Fibroblast of lung (primary cell): ENCODE measurements at regions not wholly inside any gene's neighbourhood (a gene's known extent, or its start where the extent isn't known, plus 50 kb on each side); places are given as distances from the start of the nearest gene placed in this dataset.
A peak's percentile ranks its signal among the peaks of the same experiment; 100 is the strongest.

ENCODE experiments used
- DNase-seq, 2 donors: peaks; one replicate each; pipeline versions ENCODE4 v3.0.0 to v3.0.0-alpha.2; 2010; ENCODE audit warnings: low read depth in 2 of 2
- H2AFZ ChIP-seq: 2 replicates; pipeline ENCODE4 v1.5.1; 2012; ENCODE audit warnings: low read length, control low read depth, inconsistent platforms
- H3K27ac ChIP-seq: 2 replicates; pipeline ENCODE4 v1.5.1; 2011; ENCODE audit warnings: low read length, control low read depth; ENCODE audit not compliant: insufficient read depth
- H3K27me3 ChIP-seq: 2 replicates; pipeline ENCODE4 v1.5.1; 2011; ENCODE audit warnings: mild to moderate bottlenecking, low read length; ENCODE audit not compliant: control insufficient read depth, insufficient read depth
- H3K36me3 ChIP-seq: 2 replicates; pipeline ENCODE4 v1.5.1; 2011; ENCODE audit warnings: low read length; ENCODE audit not compliant: control insufficient read depth, insufficient read depth
- H3K4me1 ChIP-seq: 2 replicates; pipeline ENCODE4 v1.5.1; 2011; ENCODE audit warnings: low read length; ENCODE audit not compliant: control insufficient read depth, insufficient read depth; ENCODE audit errors: extremely low read depth
- H3K4me2 ChIP-seq: 2 replicates; pipeline ENCODE4 v1.5.1; 2011; ENCODE audit warnings: low read length, control low read depth; ENCODE audit not compliant: insufficient read depth; ENCODE audit errors: extremely low read depth
- H3K4me3 ChIP-seq, 4 experiments: fragments of 200-600 bp in 1 of 4; sonication (generic) in 1 of 4; replicated peaks in 1 of 4; 2 replicates each; pipeline ENCODE4 v1.5.1; 2011 to 2016; ENCODE audit warnings: low read length in 4 of 4, low read depth in 3 of 4, mild to moderate bottlenecking in 3 of 4, control low read depth in 2 of 4, inconsistent platforms in 1 of 4, mixed read lengths in 1 of 4; ENCODE audit not compliant: insufficient read depth in 1 of 4; ENCODE audit errors: control extremely low read depth in 1 of 4
- H3K79me2 ChIP-seq: 2 replicates; pipeline ENCODE4 v1.5.1; 2012; ENCODE audit warnings: mild to moderate bottlenecking, low read length, inconsistent platforms; ENCODE audit not compliant: control insufficient read depth, insufficient read depth
- H3K9ac ChIP-seq: 2 replicates; pipeline ENCODE4 v1.5.1; 2011; ENCODE audit warnings: mild to moderate bottlenecking, low read length, control low read depth; ENCODE audit not compliant: insufficient read depth
- H3K9me3 ChIP-seq: 2 replicates; pipeline ENCODE4 v1.5.1; 2012; ENCODE audit warnings: low read depth, low read length; ENCODE audit not compliant: control insufficient read depth, insufficient read depth
- H4K20me1 ChIP-seq: 2 replicates; pipeline ENCODE4 v1.5.1; 2011; ENCODE audit warnings: low read length; ENCODE audit not compliant: control insufficient read depth, insufficient read depth; ENCODE audit errors: extremely low read depth
- EZH2 ChIP-seq: IDR thresholded peaks from 2 replicates; pipeline ENCODE4 v1.5.1; 2012; ENCODE audit warnings: low read length, control low read depth, mild to moderate bottlenecking; ENCODE audit errors: missing control alignments
- TF ChIP-seq, protein P1 (sequence below), 2 donors: IDR thresholded peaks in 1 of 2; conservative IDR thresholded peaks in 1 of 2; 1 replicate in 1 of 2; 2 replicates in 1 of 2; pipeline ENCODE4 v1.5.1; 2011 to 2012; ENCODE audit warnings: low read length in 2 of 2, control low read depth in 1 of 2, inconsistent platforms in 1 of 2, low read depth in 1 of 2, mild to moderate bottlenecking in 1 of 2

- no peak for TF ChIP-seq EZH2
- TF ChIP-seq, protein P1, sequence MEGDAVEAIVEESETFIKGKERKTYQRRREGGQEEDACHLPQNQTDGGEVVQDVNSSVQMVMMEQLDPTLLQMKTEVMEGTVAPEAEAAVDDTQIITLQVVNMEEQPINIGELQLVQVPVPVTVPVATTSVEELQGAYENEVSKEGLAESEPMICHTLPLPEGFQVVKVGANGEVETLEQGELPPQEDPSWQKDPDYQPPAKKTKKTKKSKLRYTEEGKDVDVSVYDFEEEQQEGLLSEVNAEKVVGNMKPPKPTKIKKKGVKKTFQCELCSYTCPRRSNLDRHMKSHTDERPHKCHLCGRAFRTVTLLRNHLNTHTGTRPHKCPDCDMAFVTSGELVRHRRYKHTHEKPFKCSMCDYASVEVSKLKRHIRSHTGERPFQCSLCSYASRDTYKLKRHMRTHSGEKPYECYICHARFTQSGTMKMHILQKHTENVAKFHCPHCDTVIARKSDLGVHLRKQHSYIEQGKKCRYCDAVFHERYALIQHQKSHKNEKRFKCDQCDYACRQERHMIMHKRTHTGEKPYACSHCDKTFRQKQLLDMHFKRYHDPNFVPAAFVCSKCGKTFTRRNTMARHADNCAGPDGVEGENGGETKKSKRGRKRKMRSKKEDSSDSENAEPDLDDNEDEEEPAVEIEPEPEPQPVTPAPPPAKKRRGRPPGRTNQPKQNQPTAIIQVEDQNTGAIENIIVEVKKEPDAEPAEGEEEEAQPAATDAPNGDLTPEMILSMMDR (conservative IDR thresholded peaks at IDR 0.05 in 1 of 2, IDR thresholded peaks at IDR 0.05 in 1 of 2; ENCODE audit: low read depth in 1 of 2, low read length in 2 of 2) = no peak
- Histone ChIP-seq H3K4me1 (no peaks in the 10 kb centered on the region), H3K4me3 (no peak overlapping the region), H3K27ac (no peak overlapping the region), H3K27me3 (no peaks in the 10 kb centered on the region), H3K79me2 (no peaks in the 10 kb centered on the region), H4K20me1 (no peaks in the 10 kb centered on the region), H3K4me2 (no peak overlapping the region), H3K9me3 (no peaks in the 10 kb centered on the region), H3K36me3 (no peaks in the 10 kb centered on the region), H3K9ac (no peak overlapping the region), H2AFZ (no peak overlapping the region)
- no peak for DNase-seq
Observed at GRCh38 chr7:42534441-42534840, 297.4 kb upstream of the GLI3 start.

GRCh38 chr7:42527004-42527403, 290.0 kb upstream of the GLI3 start:
- H3K9me3 ChIP-seq = no peaks in the 10 kb centered on the region
- H4K20me1 ChIP-seq = no peaks in the 10 kb centered on the region
- no peak overlapping the region for H3K9ac ChIP-seq
- H3K27ac ChIP-seq = no peak overlapping the region
- no peaks in the 10 kb centered on the region for H3K79me2 ChIP-seq
- H3K4me1 ChIP-seq = no peaks in the 10 kb centered on the region
- no peaks in the 10 kb centered on the region for H3K27me3 ChIP-seq
- no peak for TF ChIP-seq EZH2
- TF ChIP-seq, protein P1 (conservative IDR thresholded peaks at IDR 0.05 in 1 of 2, IDR thresholded peaks at IDR 0.05 in 1 of 2; ENCODE audit: low read depth in 1 of 2, low read length in 2 of 2) = no peak
- DNase-seq = peak in 1 of 2 donors; percentile 25
- no peak overlapping the region for H3K4me3 ChIP-seq
- H3K36me3 ChIP-seq = no peaks in the 10 kb centered on the region
- H3K4me2 ChIP-seq = no peak overlapping the region
- no peak overlapping the region for H2AFZ ChIP-seq

DNA sequence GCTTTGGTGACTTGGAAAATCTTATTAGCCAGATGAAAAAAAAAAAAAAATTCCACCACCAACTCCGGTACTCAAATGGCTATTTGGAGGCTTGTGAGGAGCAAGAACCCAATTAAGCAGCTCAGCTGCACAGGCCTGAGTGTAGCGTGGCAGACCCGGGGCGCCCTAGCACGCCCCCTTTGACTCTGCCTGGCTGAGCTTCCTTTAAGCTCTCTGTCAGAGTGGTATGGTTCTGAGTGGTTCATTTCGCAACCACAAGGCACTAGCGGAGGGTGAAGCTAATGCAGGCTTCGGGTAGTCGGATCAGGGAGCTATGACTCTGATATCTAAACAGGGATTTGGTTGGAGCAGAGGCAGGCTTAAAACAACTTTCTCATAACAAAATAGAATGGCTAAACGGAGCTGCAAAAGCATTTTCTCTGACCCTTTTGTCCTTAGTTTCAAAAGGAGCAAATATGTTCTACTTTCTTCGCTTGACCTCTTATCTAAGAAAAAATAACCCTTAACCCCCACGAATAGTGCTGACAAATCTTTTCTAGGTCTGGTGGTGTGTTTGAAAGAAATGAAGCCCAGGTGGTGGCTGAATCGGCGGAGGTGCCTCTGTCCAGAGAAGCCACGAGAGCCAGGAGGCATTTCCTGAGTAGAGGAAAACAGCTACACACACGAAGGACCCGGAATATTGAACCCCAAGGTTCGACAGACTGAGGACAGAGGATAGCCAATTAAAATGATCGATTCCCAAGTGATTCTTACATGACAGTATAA, 285.4 kb upstream of the GLI3 start:
- H3K4me2 ChIP-seq = no peak overlapping the region
- no peak overlapping the region for H2AFZ ChIP-seq
- H3K4me3 ChIP-seq = no peak overlapping the region
- H4K20me1 ChIP-seq = no peaks in the 10 kb centered on the region
- no peaks in the 10 kb centered on the region for H3K27me3 ChIP-seq
- no peaks in the 10 kb centered on the region for H3K79me2 ChIP-seq
- no peaks in the 10 kb centered on the region for H3K9me3 ChIP-seq
- H3K27ac ChIP-seq = no peak overlapping the region
- peak; percentile 14 to 31 for DNase-seq
- no peak for TF ChIP-seq EZH2
- TF ChIP-seq, protein P1 (conservative IDR thresholded peaks at IDR 0.05 in 1 of 2, IDR thresholded peaks at IDR 0.05 in 1 of 2; ENCODE audit: low read depth in 1 of 2, low read length in 2 of 2) = peak in 1 of 2 donors; percentile 6
- H3K4me1 ChIP-seq = no peaks in the 10 kb centered on the region
- H3K9ac ChIP-seq = no peak overlapping the region
- no peaks in the 10 kb centered on the region for H3K36me3 ChIP-seq
